ENCODE measurements at regions not wholly inside any gene's neighbourhood (a gene's known extent, or its start where the extent isn't known, plus 50 kb on each side); places are given as distances from the start of the nearest gene placed in this dataset.

GRCh38 chr7:42605406-42606192 lies 306.3 kb downstream of the C7orf25 start:
- no peak for DNase-seq (ENCODE audit: extremely low read depth, low read depth)
- H3K4me3 ChIP-seq (replicated peaks; ENCODE audit: low read depth, low read length): no peak overlapping the region
- TF ChIP-seq CTCF (IDR thresholded peaks at IDR 0.05; ENCODE audit: low read depth, low read length, missing control alignments): no peak

DNA sequence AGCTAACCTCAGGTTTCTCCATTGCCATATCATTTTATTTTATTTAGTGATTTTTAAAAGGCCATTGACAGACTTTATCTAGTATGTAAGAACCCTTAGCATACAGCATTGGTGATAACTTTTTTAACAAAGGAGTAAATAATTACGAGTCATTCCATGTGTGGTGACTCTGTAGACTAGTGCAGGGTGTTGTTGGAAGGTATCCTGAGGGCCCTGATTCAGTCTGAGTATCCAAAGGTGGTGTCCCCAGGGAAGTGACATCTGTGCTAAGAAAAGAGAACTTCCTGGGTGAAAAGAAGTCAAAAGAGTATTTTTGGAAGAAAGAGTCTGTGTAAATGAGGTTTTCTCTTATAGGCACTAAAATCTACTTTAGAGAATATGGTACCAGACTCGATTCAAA lies 308.4 kb downstream of the C7orf25 start:
- no peak for TF ChIP-seq CTCF (IDR thresholded peaks at IDR 0.05; ENCODE audit: low read depth, low read length, missing control alignments)
- no peak overlapping the region for H3K4me3 ChIP-seq (replicated peaks; ENCODE audit: low read depth, low read length)

DNA sequence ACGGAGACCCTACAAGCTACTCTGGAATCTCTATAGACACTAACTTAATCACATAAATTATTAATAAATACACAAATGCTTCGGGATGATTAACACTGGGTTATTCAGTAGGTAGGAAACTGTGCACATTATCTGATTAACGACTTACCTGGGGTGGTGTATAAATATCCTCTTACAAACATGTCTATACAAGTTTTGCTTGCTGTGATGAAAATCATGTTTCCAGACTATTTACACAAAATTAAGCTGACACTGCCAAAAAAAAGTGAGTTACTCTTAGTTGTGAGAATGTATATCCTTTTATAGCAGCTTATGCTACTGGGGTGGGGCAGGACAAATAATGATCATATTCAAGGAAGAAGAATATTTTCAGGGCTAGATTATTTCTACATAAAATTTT lies 314.6 kb downstream of the C7orf25 start:
- no peak overlapping the region for H3K4me3 ChIP-seq (replicated peaks; ENCODE audit: low read depth, low read length)
- DNase-seq (ENCODE audit: extremely low read depth, low read depth): no peak
- no peak for TF ChIP-seq CTCF (IDR thresholded peaks at IDR 0.05; ENCODE audit: low read depth, low read length, missing control alignments)

More for the DNA sequence above, 308.4 kb downstream of the C7orf25 start:
- no peak for DNase-seq (ENCODE audit: extremely low read depth, low read depth)

- TF ChIP-seq CTCF (IDR thresholded peaks at IDR 0.05; ENCODE audit: low read depth, low read length, missing control alignments): no peak
- no peak overlapping the region for H3K4me3 ChIP-seq (replicated peaks; ENCODE audit: low read depth, low read length)
- no peak for DNase-seq (ENCODE audit: extremely low read depth, low read depth)
Observed at GRCh38 chr7:42596737-42597136, 315.1 kb downstream of the C7orf25 start.

GRCh38 chr7:42593860-42594259 lies 318.0 kb downstream of the C7orf25 start:
- DNase-seq (ENCODE audit: extremely low read depth, low read depth): no peak
- TF ChIP-seq CTCF (IDR thresholded peaks at IDR 0.05; ENCODE audit: low read depth, low read length, missing control alignments): no peak
- H3K4me3 ChIP-seq (replicated peaks; ENCODE audit: low read depth, low read length): no peak overlapping the region

GRCh38 chr7:42590771-42591310 lies 321.0 kb downstream of the C7orf25 start:
- no peak overlapping the region for H3K4me3 ChIP-seq (replicated peaks; ENCODE audit: low read depth, low read length)
- no peak for TF ChIP-seq CTCF (IDR thresholded peaks at IDR 0.05; ENCODE audit: low read depth, low read length, missing control alignments)

More at GRCh38 chr7:42590771-42591310, 321.0 kb downstream of the C7orf25 start:
- no peak for DNase-seq (ENCODE audit: extremely low read depth, low read depth)
